SHP77 (cell line): ENCODE measurements at regions not wholly inside any gene's neighbourhood (a gene's known extent, or its start where the extent isn't known, plus 50 kb on each side); places are given as distances from the start of the nearest gene placed in this dataset.

Source experiments
- DNase-seq, 2 experiments: peaks; one replicate each; lab custom pipeline; 2025; lab: John Stamatoyannopoulos, UW

DNA sequence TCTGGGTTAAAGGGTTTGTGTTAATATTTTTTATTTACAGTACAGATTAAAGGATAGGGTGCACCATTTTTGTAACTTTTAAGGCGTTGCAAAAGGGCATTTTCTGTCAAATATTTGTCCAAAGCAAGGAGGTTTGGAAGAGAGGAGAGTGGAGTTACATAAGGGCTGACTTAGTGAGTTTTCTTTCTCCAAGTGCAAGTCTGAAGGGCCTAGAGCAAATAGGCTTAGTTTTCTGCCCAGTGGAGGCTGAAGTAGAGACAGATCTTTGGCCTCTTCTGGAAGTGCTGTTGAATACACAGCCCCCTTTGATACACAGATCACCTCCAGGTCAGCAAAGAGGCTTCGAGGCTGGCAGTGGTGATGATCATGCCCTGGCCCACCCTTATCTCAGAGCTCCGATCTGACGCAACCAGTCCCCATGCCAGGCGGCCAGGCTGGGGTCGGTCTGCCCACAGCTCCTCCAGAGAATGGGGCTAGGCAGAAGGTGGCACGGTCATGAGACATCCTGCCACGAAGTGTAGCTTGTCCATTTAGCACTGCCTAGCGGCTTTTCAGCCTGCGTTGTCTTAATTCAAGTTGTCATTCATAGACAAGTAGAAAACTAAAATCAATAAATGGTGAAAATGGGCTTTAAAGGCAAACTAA lies 79.5 kb upstream of the IRX3 start:
- DNase-seq = no peak

DNA sequence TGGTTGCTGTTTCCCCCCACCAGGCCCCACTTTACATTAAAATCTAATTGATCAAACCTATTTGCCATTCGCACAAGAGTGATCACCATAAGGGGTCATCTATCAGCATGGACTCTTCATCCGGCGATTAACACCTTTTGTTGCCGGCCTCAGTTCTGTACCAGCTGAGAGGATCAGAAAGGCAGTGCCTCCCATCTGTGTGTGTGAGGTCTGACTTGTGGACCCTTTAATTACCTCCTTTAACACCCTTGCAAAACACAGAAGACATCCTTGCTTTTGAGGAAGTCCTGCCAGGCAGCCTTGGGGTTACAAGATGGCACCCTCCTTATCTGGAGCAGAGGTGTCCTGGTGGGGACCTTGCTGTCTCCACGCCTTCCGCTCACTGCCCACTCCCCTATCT lies 77.2 kb upstream of the IRX3 start:
- no peak for DNase-seq

DNA sequence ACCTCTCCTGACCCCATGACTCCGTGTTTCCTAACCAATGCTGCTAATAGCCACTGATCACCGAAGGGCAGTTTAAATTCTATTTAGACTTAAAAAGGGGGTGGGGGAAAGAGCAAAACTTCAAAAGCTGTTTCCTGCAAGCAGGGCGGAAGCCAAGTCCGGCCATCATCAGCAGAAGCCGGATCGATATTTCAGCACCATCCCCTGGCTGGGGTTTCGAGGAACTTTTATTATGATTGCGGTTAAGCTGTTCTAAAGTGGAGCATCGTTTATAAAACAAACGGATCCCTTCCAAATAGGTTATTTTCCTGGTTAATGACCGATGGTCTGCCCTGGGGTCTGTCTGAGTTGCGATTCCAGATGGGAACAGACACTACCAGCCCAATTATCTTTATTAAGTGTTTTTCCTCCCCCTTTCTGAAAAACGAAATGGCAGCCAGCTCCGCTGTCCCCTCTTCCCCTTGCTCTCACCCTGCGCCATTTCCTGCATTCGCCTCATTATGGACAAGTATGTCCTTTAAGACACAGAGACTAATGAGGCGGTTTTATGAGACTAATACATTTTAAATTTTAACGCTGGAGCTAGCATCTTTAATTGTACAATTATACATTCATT lies 76.1 kb upstream of the IRX3 start:
- DNase-seq = no peak

DNA sequence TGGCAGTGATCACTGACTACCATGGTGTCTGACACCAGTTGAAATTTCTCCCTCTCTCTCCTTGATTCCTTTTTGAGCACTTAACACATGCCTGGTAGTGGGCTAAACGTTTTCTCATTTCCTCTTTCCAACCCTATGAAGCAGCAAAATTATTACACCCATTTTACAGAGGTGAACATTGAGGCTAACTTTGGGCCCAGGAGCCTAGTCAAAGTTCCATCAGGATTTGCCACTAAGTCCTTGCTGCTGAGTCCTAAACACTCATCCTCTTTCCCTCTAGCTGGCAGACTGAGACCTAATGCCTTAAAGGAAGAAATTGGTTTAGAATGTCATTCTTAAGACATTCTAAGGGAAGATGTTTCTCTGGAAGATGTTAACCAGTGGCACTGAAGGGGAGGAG lies 74.7 kb upstream of the IRX3 start:
- no peak for DNase-seq

DNA sequence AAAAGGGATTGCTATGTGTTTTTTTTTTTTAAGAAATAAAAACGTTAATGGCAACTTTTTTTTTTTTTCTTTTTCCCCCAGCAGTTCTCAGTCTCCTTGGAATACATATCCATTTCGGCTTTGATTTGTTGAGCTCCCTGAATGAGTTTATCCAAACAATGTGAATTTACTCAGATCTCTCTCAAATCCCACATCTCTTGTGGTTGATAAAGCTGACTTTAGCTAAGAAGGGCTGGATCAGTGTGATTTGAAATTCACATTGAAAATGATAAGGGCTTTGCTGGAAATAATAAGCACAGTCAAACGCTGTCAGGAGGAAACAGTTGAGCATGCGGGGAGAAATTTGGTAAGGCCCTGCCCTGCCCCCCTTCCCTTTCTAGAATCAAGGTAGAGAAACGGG lies 74.1 kb upstream of the IRX3 start:
- DNase-seq = no peak

DNA sequence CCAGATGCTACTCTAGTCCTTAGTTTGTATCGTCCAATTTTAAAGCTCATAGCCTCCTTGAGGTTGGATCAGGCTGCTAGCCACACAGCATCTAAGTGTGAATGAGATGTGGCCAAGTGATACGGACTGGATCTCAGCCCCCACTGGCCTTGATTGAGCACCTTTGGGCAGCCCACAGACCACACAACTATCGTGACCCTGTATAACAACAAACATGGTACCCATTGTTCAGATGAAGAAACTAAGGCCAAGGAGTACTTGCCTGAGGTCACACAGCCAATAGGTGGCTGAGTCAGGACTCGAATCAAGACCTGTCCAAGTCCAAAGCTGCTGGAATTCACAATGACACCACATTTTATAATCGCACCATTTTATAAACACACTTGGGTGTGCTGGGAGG lies 73.0 kb upstream of the IRX3 start:
- no peak for DNase-seq

DNA sequence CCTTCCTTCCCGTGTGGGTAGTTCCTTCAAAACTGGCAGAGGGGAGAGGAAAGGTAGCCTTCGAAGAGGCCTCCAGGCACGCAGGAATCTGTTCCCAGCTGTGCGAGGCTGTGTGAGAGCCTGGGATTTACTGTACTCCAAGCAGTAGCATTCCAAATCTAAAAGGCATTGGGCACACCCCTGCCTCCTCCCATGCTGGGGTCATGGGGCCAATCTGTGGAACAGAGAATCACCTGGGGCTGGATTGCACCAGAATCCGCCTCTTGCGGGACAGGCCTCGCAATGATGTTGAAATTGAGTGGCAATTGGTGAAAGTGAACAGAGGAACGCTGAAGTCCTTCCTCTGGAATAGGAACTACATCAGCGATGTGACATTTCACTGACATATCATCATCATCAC lies 72.5 kb upstream of the IRX3 start:
- no peak for DNase-seq

DNA sequence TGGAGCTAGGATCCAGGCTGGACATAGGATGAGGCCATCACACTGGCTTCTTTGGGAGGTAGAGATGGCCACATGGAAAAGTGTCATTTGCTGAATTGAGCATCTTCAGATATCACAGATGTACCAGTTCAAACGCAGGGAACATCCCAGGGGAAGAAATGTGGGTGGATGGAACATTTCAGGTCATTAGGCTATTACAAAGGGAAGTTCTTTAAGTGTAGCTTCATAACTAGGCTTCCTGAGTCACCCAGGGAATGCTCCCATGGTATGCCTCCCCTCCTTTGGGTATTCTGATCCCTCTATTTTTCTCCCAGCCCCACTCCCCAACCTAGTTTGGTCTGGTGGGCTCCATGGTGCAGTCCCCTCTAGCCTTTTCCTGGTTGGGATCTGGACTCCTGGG lies 69.8 kb upstream of the IRX3 start:
- DNase-seq = no peak

DNA sequence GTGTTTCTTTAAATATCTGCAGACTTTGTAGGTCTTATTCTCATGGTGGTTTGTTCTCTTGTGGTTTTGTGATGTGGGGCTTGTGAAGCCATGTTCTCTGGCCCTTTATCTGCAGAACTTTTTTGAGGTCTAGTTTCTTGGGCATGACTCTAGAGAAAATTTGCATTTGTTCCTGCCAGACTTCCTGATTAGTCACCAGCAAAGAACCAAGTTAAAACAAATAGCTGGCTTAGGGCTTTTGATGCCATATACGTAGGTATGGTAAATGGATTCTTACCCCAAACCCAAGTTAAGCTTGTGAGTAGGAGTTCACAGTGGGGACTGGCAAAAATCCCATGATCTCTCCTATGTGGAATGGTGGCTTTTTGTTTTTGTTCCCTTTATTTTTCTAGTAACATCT lies 68.7 kb upstream of the IRX3 start:
- no peak for DNase-seq

DNA sequence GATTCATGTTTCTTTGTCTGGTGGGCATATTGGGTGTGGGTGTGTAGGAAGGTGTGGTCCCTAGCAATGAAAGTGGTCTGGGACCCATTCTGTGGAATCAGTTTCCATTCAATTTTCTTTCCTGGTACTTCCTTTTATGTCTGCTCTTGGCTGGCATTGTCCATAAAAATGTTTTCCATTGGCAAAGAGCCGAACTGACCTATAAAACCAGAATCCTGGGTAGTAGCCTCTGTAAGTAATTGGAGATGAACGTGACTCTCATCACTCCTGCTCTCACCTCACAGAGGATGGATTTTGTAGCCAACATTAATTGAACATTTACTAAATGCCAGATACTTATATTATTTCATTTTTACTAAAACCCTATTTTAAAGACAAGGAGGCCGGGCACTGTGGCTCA lies 66.5 kb upstream of the IRX3 start:
- no peak for DNase-seq

DNA sequence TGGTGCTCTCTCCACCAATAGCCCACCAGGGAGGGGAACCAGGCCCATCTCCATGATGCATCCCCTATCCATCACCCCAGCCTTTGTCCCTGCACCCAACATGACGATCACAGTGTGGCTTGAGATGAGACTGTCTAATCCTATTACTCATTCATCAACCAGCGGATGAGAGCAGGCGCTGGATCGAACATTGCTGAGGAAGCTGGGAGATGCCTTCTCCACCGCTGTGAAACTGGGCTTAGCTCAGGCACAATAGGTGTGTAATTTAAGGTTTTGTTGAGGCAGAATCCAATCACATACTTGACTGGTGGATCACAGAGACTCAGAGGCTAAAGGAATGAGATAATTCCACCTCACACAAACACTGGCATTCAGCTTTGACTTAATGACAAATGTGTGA lies 64.6 kb upstream of the IRX3 start:
- no peak for DNase-seq

DNA sequence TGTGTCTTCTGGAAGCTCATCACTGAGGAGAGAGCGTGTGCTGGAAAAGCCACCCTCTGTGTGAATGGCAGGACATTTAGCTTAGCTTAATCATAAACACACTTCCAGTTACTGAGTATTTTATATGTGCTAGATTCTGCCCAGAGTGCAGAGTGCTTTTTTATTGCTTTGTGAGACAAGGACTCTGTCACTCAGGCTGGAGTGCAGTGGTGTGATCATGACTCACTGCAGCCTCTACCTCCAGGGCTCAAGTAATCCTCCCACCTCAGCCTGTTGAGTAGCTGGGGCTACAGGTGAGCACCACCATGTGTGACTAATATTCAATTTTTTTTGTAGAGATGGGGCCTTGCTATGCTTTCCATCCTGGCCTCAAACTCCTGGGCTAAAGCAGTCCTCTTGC lies 61.4 kb upstream of the IRX3 start:
- DNase-seq = no peak

DNA sequence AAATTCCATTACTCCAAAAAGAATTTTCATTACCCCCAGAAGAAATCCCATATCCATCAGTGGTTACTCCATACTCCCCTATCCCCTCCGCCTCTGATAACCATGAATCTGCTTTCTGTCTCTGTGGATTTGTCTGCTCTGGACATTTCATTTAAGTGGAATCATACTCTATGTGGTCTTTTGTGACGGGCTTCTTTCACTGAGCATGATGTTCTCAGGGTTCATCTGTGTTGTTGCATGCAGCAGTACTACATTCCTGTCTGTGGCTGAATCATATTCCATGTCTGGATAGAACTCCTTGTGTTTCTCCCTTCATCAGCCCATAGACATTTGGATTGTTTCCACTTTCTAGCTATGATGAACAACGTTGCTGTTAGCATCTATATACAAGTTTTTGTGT lies 59.5 kb upstream of the IRX3 start:
- no peak for DNase-seq

DNA sequence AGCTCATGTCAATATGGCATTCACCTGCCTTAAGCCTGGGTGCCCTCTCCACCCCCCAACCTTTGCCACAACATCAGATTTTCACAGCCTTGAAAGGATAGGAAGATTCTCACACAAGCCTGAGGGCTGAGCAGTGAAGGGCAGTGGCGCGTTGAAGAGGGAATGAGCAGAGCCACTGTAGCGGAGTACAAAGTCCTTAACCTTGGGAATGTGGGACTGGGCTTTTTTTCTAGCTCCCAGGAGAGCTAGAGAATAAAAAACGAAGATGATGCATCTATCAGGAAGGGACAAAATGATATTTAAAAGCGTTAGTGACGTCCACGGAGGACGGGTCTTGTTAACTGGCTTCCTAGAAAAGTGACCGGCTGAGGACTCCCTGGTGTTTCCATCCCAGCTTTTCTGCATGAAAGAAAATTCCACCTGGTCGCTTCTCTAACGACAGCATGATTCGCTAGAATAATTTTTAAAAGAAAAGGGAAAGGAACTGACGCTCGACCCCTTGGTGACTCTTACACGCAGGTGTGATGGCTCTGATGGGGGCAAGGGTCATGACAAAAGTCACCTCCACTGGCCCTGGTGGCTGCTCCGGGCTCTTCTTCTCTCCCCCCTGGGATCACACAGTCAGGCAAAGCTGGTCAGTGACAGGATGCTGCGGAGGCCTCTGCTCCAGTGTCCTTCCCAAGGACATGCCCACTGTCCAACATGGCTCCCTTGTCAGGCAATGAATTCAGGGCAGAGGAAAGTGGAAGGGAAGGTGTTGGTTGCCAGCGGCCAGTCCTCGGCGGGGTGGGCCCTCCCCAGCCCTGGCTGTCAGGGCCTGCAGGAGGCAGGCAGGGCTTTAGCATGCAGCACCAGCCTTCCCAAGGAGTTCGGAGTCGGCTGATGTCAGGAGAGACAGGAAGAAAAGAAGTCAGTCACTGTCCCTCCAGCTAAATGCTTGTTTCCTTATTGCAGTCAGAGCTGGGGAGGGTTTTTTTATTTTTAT lies 58.4 kb upstream of the IRX3 start:
- no peak for DNase-seq

DNA sequence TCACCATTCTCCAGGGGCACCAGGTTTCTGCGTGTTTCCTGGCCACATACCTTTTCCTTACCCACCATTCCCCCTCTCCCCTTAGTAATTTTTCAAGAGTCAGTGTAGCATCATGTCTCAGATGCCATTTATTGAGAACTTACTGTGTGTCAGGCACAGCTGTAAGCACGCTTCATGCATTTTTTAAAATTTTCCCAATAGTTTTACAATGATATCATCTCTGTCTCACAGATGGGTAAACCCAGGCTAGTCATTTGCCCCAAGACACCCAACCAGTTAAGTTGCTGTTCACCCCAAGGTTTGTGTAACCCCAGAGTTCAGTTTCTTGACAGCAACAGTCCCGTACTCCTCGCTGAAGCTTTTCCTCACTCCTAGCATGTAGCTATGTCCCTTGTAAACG lies 56.4 kb upstream of the IRX3 start:
- DNase-seq = no peak

DNA sequence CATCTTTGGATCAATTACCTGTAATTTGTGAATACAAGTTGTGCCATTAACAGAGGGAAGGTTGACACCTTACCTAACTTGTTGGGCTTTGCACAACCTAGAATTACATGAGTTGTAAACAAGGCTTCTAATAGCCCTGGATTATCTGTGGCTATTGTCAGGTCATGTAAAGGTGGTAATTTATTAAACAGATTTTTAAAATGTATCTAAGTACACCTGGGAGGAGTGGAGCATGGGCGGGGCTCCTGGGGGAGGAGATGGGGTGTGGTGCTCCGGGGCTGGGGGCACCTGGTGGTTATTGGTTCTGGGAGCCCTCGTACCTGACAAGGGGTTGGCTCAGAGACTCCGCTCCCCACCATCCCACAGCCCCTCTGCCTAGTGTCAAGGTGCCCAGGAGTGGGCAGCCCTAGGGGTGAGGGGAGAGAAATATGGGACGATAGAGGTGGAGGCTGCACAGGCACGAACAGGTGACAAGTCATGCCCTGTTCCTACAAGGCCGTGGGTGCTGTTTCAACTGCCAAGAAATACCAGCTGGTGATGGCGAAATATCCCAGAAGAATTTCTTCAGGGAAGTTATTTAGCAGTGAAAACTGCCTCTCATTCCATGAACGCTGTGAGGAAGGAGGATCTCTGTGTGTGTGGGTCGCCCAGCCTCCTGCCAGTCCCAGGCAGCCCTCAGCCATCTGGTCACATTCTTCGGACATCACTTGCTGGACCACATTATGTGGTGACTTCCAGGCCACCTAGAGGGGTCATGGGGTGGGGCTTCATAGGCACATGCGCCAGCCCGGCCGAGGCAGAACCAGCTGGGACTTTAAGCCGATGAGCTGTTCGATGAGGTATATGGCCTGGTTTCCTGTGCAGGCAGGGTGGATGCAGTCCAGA lies 55.5 kb upstream of the IRX3 start:
- no peak for DNase-seq

DNA sequence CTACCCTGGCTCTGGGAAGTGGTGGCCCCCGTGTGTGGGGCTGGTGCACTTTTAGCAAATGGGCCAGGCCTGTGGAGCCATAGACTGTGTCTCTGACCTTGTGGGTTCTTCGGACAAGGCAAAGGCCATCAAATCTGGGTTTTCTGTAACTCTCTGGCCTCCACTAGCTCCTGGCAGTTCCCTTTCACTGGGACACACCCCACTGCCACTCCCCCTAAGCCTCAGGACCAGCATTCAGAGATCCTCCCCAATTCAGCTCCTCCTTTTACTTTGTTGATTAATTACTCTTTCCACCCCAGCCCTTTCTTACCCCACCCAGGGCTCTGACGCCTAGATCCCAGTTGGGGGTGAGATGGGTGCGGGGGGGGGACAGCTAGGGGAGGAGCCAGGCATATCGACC lies 53.9 kb upstream of the IRX3 start:
- DNase-seq = no peak

DNA sequence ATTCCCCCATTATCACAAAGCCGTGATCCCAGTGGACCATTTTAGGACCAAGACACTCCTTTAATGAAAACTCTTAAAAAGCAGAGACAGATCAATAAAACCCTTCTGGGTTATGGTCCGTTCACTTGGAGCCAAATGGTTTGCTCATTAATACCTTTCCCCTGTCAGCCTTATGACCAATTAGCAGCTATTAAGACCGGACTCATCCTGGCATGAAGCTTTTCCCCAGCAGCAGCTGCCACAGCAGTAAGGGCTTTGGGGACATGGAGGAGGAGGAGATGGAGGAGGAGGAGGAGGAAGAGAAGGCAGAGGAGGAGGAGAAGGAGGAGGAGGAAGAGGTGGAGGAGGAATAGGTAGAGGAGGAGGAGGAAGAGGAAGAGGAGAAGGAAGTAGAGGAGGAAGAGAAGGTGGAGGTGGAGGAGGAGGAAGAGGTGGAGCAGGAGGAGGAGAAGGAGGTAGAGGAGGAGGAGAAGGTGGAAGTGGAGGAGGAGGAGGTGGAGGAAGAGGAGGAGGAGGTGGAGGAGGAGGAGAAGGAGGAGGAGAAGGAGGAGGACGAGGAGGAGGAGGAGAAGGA lies 50.1 kb upstream of the IRX3 start:
- DNase-seq = no peak
